ENCODE measurements at regions not wholly inside any gene's neighbourhood (a gene's known extent, or its start where the extent isn't known, plus 50 kb on each side); places are given as distances from the start of the nearest gene placed in this dataset.

DNA sequence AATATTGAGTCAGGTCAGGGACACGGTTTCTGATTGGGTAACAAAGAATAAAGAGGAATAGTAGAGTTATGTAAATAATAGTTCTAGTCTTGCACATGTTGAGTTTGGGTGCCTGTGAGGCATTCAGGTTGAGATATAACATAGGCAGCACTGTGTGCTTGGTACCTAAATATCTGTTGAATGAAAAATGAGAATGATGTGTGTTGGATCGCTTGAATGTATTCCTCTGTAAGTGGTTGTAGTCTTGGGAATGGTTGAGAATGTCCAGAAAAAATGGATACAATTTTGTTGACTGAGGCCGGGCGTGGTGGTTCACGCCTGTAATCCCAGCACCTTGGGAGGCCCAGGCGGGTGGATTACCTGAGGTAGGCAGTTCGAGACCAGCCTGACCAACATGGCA lies 116.3 kb upstream of the HNRNPU start:
- DNase-seq (ENCODE audit: extremely low read depth in 1 of 2, low read depth in 1 of 2) = no peak

DNA sequence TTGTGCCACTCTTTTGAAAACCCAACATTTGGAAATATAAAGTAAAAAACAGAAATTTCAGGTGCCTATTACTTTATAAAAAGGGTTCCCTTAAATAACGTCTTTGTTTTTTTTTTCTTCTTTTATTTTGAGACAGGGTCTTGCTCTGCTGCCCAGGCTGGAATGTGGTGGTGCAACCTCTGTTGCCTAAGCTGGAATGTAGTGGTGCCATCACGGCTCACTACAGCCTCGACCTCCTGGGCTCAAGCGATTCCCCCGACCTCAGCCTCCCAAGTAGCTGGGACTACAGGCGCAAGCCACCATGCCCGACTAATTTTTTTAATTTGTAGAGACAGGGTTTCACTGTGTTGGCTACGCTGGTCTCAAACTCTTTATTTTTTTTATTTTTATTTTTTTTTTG lies 110.2 kb upstream of the HNRNPU start:
- DNase-seq (ENCODE audit: extremely low read depth in 1 of 2, low read depth in 1 of 2) = no peak

DNA sequence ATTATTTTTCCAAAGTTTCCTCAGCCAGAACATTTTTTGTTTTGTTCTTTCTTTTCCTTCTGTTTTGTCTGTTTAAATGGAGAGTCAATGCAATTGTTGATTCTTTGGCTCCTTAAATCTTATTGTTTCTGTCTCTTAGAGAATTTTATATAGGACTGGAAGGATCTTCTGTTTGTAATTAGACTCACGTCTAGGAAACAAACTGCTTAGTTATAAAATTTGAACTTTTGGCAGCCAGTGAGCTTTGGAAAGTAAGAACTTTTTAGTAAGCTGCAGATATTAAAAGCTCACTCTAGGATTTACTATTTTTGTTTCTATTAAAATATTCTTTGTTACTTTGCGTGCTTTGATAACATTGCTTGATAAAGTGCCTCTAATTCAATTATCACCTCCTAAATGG lies 109.8 kb upstream of the HNRNPU start:
- no peak for DNase-seq (ENCODE audit: extremely low read depth in 1 of 2, low read depth in 1 of 2)

DNA sequence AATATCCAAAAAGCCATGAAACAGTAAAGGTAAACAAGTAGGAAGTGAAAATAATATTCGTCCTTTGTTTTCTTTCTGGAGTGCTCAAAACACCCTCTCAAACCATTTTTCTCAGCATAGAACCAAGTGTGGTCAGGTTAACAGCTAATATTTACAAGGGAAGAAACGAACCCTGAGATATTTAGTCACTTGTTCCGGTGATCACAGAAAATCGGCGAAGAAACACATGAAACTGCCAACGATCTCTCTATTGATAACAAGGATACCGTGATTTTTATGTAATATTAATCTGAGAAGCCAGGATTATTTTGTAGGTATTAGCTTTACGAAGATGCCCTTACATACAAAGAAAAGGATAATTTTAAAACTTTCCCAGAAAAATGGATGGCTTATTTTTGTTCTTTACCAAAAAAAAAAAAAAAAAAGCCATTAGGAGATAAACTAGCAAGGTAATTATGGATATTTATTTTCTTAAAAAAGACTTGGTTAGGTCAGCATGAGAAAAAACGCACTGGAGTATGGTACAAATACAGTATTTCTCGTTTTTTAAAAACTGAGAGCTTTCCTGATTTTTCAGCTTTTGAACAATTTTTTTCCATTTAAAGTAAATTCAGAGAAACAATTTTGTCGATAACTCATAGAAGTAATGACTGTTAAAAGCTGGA lies 107.3 kb upstream of the HNRNPU start:
- no peak for DNase-seq (ENCODE audit: extremely low read depth in 1 of 2, low read depth in 1 of 2)

DNA sequence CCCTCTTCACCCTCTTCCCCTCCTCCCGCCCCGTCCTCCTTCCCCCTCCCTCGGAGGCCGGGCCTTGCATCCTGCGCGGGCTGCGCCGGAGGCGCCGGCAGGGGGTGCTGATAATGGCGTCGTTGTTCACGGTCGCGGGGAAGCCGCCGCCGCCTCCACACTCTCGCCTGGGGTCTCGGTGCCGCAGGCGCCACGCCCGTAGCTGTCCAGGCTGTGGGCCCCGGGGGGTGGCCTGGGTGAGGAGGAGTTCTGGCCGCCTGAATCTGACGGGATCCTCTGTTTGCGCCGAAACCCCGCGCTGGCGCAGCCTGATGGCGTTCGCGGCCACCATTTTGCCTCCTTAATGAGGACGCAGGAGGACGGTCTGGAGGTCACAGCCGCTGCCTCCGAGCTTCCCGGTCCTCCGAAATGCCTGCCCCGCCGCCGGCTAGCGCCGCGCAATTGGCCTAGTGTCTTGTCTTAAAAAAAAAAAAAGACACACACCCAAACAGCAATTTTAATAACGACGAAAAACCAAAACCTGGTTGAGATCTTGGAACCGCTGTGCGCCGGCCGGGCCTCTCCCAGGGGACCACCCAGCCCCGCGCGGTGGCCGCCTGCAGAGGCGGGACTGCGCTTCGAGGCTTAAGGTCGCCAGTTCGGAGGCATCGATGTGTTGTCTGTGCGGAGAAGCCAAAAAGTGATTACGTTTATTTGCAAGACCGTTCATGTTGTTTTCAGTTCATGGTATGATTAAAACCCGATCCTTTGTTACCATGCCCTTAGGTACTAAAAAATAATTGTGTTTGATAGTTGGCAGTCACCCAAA lies 106.6 kb upstream of the HNRNPU start:
- DNase-seq (ENCODE audit: extremely low read depth in 1 of 2, low read depth in 1 of 2) = peak; percentile 83 to 86

DNA sequence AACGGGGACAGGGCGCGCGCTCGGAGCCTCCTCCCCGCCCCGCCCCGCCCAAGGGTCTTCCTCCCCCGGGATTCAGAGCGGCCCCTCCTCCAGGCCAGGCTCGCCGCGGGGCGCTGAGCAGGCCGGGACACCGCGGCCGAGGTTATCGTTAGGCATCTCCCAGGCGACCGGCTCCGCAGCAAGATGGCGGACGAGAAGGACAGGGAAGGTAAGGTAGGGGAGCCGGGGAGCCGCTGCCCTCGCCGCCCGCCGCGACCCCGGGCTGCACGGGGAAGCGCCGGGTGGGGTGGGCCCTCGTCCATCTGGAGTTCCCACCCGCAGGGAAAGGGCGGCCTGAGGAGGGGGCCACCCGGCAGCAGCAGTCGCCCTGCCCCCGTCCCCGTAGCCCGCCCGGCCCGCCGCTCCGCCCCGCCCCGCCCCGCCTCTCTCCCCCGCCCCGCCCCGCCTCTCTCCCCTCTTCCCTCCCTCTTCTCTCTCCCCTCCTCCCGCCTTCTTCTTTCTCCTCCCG lies 105.9 kb upstream of the HNRNPU start:
- no peak for DNase-seq (ENCODE audit: extremely low read depth in 1 of 2, low read depth in 1 of 2)

DNA sequence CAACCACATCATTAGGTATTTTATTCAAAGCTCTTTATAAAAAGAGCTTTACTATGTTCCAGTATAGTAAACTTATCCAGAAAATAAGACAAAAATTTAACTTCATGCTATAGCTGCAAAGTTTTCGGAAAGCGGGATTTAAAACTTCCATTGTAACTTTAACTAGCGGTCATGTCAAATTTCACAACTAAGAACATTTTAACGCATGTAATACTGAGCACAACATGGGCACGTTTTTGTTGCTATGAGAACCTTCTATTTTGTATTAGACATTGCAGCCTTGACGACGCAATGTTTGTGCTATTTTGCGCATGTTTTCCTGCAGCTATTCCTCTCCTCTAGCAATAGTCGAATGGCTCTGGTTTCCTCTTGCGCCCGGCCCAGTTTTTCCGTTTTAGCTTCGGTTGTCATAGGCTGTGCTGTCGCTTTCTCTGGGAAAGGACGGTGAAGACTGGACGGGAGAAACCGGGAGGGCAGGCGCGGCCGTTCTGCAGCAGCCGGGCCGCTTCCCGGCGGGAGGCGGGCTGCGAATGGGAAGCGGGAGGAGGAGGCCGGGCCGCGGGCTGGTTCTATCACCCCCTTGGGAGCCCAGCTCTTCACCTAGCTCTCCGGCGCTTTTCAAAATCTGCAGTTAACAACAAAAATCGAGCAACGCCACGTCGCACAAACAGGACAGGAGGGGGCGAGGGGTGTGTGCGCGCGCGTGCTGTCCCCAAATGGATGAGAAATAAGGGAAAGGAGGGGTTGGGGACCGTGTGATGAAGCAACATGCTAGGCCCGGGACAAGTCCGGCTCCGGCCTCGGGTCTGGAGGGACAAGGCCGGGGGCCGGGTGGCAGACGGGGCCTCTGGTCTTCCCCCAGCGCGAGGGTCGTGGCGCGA lies 105.3 kb upstream of the HNRNPU start:
- peak; percentile 36 to 60 for DNase-seq (ENCODE audit: extremely low read depth in 1 of 2, low read depth in 1 of 2)

DNA sequence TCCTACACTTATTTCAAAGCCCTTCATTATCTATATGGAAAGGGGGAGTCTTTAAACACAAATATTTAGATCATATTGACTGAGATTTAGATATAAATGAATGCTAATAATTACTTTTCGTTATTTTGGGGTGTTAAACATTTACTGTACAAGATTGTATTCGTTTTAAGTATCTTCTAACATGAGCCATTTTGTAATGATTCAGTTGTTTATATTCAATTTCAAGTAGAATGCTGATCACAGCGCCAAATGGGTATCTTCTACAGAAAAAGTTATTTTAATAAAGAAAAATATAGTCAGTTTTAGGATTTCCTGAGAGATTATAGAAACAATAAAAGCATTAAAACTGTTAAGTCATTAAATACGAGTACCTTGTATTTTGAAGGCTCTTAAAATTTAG lies 104.5 kb upstream of the HNRNPU start:
- no peak for DNase-seq (ENCODE audit: extremely low read depth in 1 of 2, low read depth in 1 of 2)

DNA sequence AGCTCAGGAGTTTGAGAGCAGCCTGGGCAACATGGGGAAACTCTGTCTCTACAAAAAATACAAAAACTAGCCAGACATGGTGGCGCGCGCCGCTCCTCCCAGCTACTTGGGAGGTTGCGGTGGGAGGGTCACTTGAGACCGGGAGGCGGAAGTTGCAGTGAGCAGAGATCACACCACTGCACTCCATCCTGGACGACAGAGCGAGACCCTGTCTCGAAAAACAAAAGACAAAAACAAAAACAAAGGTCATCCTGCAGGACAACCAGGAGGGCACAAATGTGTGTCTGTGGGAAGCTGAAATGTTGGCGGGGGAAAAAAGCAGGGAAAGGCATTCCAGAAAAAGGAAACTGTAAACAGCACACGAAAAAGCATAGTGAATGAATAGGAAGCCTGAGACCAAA lies 104.1 kb upstream of the HNRNPU start:
- no peak for DNase-seq (ENCODE audit: extremely low read depth in 1 of 2, low read depth in 1 of 2)

DNA sequence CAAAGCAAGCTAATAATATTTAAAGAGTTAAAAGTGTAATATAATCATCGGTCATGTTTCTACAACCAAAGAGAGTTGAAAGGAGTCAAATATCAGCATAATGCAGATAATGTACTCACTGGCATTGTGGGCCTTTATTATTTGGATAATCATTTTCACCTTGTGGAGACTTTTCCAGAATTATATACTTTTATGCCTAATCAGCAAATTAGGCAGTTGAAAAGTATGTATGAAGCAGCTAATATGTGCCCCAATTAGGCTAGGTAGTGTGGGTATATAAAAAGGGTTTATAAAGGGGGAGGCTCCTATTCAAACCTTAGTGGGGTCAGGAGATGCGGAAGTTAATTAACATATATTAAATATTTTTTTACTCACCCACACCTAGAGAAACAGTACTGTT lies 102.8 kb upstream of the HNRNPU start:
- no peak for DNase-seq (ENCODE audit: extremely low read depth in 1 of 2, low read depth in 1 of 2)

DNA sequence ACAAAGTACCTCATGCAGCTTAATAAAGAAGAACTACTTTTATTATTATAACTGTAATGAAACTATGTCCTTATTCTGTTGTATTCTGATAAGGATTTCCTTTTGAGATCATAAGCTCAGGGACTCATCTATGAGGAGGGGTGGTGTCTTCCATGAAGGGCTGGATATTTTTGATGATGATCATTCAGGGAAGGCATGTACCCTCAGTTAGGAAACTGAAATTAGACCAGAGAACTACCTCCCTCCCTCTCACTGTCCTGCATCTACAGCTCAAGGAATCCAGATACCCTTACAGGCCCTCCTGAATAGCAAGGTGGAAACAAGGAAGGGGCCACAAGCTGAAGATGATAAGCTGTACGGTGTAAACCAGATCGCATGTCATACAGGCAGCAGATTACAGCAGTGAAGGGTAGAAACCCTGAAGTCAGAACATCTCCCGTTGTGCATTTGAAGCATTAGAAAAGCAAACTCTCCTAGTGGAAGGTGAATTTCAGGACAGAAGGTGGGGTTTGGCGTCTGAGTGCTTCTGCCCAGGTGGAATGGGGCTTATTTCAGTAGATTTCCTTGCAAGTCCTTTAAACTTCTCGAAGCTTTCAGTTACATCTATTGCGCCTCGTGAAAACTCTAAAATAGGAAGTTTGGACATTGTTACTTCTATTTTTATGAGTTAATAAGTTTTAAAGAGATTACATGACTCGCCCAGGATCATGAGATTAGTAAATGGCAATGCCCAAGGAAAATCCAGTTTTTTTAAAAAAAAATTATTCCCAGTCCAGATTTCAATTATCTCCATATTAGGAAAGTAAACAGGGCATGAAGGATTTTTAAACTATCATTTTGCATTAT lies 101.1 kb upstream of the HNRNPU start:
- no peak for DNase-seq (ENCODE audit: extremely low read depth in 1 of 2, low read depth in 1 of 2)

DNA sequence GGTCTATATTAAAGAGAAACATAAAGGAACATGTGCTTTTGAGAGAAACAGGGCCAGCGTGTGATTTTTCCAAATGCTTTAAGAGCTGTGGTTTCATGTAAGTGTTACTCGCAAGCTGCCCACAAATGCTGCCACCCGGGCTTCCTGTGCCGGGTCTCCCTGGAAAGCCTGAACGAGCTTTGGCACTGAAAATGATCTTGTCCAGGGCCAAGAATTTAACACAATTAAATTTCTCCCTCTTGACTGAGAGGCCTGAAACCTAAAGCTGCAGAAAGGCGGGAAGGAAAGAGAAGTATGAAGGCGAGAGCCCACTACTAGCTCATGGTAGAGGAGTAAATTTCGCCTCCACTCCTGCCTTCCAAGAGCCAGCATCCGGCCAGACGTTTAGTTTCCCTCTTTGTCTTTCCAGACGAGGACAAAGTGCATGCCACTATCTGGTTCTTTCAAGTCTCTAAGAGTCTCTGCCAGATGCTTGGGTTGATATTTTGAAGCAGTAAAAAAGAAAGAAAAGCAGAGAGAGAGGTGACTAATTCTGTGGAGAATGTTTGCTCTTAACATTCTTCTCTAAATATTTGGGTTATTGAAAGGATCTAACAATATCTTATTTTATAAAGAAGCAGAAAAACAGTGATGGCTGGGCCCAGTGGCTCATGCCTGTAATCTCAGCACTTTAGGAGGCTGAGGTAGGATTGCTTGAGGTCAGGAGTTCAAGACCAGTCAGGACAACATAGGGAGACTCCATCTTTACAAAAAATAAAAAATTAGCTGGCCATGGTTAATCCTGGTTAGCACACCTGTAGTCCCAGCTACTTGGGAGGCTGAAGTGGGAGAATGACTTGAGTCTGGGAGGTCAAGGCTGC lies 100.0 kb upstream of the HNRNPU start:
- DNase-seq (ENCODE audit: extremely low read depth in 1 of 2, low read depth in 1 of 2) = no peak

DNA sequence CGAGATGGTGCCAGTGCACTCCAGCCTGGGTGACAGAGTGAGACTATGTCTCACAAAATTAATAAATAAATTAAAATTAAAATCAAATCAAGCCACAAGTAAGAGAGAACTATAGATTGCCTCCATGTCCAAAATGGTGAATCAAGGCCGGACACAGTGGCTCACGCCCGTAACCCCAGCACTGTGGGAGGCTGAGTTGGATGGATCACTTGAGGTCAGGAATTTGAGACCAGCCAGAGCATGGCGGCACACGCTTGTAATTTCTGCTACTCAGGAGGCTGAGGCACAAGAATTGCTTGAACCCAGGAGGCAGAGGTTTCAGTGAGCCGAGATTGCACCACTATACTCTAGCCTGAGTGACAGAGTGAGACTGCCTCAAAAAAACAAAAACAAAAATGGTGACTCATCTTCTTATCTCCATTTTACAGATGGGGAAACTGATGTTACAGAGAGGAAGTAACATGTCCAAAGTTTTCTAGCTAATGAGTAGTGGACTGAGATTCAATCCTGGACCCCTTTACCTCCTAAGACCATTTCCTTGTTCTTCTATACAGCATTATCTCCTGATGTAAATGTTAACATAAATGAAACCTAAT lies 99.0 kb upstream of the HNRNPU start:
- no peak for DNase-seq (ENCODE audit: extremely low read depth in 1 of 2, low read depth in 1 of 2)

DNA sequence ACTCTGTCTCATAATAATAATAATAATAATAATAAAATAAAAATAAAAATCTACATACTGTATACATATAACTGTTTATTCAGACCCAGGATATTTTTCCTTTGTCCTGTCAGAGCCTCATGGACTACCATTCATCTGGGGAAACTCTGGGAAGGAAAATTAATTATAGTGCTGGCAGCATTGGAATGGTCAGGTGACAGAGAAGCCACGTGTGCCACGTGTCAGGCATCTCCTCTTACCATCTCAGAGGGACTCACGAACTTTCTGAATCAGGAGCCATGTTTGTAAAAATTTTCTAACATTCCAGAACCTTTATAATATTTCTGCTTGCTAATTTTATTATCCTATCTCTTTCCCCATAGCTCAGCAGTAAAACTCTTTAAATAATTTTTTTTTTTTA lies 97.8 kb upstream of the HNRNPU start:
- DNase-seq (ENCODE audit: extremely low read depth in 1 of 2, low read depth in 1 of 2) = no peak

DNA sequence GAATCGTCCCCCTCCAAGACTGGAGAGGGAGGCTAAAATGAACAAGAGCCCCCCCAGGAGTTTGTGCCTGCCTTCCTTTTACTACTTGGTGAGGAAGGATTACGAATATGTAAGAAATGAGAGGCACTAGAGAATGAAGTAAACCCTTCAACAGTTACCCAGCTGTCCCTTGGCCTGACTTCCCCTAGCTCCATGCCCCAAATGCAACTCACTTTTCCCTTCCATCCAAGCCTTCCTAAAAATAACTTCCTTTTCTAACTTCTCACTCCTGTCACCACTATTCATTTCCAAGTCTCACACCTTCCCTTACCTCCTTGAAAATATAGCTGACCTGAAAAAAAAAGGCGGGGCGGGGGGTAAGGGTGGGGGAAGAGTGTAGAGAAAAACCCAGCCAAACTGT lies 96.6 kb upstream of the HNRNPU start:
- DNase-seq (ENCODE audit: extremely low read depth in 1 of 2, low read depth in 1 of 2) = no peak

DNA sequence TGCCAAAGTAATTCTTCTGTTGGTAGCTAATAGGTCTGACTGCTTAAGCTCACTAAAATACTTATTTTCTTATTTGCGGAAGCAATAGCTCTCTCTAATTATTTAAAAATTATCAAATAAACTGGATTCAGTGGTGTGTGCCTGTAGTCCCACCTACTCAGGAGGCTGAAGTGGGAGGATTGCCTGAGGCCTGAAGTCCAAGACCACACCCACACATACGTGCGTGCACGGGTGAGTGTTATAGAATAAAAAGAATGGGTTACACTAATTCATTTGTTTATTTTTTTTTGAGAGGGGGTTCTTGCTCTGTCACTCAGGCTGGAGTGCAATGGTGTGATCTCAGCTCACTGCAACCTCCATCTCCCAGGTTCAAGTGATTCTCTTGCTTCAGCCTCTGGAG lies 94.2 kb upstream of the HNRNPU start:
- DNase-seq (ENCODE audit: extremely low read depth in 1 of 2, low read depth in 1 of 2) = no peak

DNA sequence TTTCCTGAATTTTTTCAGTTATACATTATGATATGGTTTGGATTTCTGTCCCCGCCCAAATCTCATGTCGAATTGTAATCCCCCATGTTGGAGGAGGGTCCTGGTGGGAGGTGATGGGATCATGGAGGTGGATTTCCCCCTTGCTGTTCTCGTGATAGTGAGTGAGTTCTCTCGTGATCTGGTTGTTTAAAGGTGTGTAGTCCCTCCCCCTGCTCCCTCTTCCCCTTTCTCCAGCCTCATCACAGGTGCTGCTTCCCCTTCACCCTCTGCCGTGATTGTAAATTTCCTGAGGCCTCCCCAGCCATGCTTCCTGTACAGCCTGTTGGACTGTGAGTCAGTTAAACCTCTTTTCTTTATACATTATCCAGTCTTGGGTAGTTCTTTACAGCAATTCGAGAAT lies 93.2 kb upstream of the HNRNPU start:
- no peak for DNase-seq (ENCODE audit: extremely low read depth in 1 of 2, low read depth in 1 of 2)

DNA sequence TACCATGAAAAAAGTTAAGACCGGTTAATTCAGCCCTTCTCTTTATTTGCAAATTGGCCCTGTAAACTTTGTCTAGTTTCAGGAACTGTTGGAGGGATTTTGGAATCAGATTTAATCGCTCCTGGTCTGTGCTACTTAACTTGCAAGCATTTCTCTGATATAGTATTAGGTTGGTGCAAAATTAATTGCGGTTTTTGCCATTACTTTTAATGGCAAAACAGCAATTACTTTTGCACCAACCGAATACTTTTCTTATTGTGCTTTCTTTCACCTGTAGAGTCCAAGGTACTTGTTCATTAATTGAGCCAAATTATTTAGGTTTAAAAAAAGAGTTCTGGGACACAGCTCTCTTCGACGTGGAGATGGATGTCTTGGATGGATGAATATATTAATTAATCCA lies 92.8 kb upstream of the HNRNPU start:
- no peak for DNase-seq (ENCODE audit: extremely low read depth in 1 of 2, low read depth in 1 of 2)

DNA sequence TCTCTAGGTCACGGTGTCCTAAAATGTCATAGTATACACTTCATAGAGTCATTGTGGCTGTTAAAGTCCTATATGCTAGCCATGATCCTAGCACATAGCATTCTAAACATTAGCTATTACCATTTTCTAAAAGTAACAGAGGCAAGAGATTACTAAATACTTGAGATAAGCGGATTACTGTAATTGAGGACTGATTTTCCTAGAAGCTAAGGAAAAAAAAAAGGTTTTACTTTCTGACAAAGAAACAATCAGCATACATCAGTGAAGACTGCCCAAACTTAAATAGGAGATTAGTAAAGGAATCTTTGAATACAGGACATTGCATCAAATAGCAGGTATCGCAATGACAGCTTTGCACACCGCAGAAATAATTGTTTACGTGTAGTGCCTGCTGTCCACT lies 91.3 kb upstream of the HNRNPU start:
- no peak for DNase-seq (ENCODE audit: extremely low read depth in 1 of 2, low read depth in 1 of 2)
